RWPE1 (cell line): ENCODE measurements at regions not wholly inside any gene's neighbourhood (a gene's known extent, or its start where the extent isn't known, plus 50 kb on each side); places are given as distances from the start of the nearest gene placed in this dataset.

Experiments used
- CTCF ChIA-PET: fragments of 350-600 bp; sonication (Branson Sonifier 250); formaldehyde crosslinking; extraction: SDS; loops from one replicate; lab custom pipeline; 2021; lab: Yijun Ruan, JAX
- POLR2A ChIA-PET: fragments of 400-600 bp; formaldehyde crosslinking; extraction: SDS; loops from one replicate; lab custom pipeline; 2020; ENCODE audit warnings: antibody characterized with exemption; ENCODE audit not compliant: low non-redundant PET; lab: Yijun Ruan, JAX
- DNase-seq: peaks from one replicate; pipeline ENCODE4 v3.0.0; 2012; ENCODE audit warnings: low spot score
- H3K27ac ChIP-seq: fragments of 450-650 bp; 2 replicates; pipeline ENCODE4 v1.5.1; 2017
- TF ChIP-seq, protein P1 (sequence below): fragments of 450-650 bp; conservative IDR thresholded peaks from 2 replicates; pipeline ENCODE4 v1.5.1; 2017; ENCODE audit warnings: low read depth, mild to moderate bottlenecking

DNA sequence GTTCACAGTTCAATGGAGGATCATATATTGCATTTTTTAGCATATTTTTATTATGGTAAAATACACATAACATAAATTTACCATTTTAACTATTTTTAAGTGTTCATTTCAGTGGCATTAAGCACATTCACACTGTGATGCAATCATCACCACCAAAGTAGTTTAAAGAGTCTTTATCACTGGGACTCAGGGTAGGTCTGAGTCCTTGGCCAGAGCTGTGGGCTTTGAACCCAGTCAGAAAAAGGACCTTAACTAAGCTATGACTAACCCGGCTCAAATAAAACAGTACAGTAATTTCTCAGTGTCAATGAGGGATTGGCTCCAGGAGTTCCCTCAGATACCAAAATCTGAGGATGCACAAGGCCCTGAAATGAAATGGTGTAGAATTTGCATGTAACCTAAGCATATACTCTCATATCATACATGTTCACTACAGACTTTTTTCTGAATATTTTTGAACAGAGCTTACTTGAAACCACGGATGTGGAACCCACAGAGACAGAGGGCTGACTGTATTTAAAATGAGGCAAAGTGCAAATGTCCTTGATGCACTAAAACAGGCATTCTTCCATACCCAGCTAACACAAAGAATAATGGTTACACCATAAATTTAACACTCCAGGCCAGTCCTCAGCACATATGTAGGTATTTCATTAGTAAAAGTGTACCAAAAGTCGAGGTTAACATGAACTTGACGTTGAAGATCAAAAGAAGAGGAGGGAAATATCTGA lies 246.2 kb downstream of the LNPK start:
- TF ChIP-seq, protein P1, sequence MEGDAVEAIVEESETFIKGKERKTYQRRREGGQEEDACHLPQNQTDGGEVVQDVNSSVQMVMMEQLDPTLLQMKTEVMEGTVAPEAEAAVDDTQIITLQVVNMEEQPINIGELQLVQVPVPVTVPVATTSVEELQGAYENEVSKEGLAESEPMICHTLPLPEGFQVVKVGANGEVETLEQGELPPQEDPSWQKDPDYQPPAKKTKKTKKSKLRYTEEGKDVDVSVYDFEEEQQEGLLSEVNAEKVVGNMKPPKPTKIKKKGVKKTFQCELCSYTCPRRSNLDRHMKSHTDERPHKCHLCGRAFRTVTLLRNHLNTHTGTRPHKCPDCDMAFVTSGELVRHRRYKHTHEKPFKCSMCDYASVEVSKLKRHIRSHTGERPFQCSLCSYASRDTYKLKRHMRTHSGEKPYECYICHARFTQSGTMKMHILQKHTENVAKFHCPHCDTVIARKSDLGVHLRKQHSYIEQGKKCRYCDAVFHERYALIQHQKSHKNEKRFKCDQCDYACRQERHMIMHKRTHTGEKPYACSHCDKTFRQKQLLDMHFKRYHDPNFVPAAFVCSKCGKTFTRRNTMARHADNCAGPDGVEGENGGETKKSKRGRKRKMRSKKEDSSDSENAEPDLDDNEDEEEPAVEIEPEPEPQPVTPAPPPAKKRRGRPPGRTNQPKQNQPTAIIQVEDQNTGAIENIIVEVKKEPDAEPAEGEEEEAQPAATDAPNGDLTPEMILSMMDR = no peak
- no peak for DNase-seq
- H3K27ac ChIP-seq = no peak overlapping the region
- ChIA-PET POLR2A (no interaction called here), CTCF (interaction anchor here (0.6 kb wide), 1 partner anchor 26 kb away, joined by 4 read pairs; no protein-coding TSS in a partner anchor)

DNA sequence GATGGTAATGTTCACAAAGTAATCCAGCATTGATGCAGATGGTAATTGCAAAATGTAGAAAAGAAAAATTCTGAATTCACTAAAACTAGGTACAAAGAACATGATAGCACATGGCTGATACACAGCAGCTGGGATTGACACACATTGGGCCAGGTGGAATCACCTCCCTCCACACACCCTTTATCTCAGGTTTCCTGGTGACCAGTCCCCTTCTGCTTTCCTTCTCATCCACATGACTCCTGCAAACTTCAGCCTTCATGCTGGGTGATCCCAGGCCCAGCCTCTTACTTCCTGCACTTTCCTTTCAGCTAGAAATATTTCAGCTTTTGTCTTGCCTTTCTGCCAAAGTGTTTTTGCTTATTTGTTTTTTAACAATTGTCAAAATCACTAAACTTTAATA lies 246.9 kb downstream of the LNPK start:
- POLR2A ChIA-PET = no interaction called here
- CTCF ChIA-PET = no interaction called here
- TF ChIP-seq, protein P1 = no peak
- no peak overlapping the region for H3K27ac ChIP-seq
- no peak for DNase-seq

DNA sequence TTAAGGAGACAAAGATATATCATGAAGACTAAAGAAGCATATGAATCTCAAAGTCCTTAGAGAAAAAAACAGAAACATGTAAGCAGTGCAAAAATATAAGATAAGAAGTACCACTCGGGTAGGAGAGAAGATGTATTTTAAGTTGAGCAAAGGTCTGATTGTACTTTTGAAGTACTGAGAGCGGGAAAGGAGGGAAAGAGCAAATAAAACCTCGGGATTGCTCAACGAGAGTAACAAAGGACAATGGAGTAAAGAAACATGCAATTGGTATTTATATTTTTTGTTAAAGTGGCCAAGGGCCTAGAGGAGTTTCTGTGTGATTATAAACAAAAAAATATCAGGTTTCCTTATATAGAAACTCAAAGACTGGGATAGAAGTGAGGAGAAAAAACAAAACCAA lies 251.9 kb downstream of the LNPK start:
- ChIA-PET CTCF (no interaction called here), POLR2A (no interaction called here)
- TF ChIP-seq, protein P1 = no peak
- no peak overlapping the region for H3K27ac ChIP-seq
- no peak for DNase-seq

DNA sequence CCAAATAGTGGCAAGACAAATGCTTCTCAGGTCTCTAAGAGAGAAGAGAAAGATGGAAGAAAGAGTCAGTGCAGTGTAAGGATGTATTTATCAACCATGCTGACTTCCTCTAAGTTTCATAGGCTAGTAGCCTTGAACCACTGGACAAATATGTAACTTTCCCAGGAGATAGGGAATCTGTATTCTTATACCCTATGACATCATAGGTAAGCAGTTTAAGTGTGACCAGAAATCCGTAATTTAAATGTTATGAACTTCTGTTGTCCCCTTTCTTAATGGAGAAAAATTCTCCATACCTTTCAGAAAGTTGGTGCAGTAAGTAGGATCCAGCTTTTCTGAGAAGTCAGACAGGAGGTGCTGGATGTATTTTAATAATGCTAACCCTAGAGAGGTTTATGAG lies 256.2 kb downstream of the LNPK start:
- ChIA-PET POLR2A (no interaction called here), CTCF (no interaction called here)
- TF ChIP-seq, protein P1 = no peak
- no peak for DNase-seq
- H3K27ac ChIP-seq = no peak overlapping the region

DNA sequence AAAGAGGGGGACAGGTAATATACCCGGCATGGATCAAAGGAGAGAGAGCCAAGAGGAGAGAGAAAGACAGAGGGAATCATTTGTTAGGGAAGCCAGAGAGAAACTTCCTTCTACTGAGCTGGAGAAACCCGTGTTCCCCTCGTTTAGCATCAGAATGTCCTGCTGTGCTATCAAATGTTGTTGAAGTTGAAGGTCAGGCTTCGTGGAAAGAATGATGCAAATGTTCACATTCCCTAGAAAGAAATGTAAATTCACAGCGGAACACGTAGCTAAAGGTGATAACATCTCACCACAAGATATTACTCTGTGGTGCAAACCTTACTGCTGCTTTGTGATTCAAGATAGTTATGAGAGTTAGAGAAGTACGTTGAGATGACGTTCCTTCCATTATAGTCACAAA lies 258.1 kb downstream of the LNPK start:
- no peak overlapping the region for H3K27ac ChIP-seq
- DNase-seq = no peak
- TF ChIP-seq, protein P1 = no peak
- CTCF ChIA-PET = no interaction called here
- POLR2A ChIA-PET = no interaction called here

DNA sequence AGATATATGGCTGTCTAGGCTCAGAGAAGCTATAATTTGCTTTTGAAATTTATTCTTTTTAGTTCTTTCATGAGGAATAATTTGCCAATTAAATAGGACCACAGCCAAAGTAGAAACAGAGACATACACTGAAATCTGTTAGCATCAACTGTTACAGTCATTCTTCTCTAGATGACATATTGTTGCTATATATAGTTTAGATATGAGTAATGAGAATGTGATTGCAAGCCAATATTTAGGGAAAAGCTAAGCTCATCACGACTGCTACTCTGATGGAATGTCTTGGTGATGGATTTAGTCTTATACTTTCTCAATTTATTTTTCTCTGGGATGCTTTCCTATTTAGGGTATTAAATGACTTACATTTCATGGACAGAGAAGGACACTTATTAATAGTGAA lies 259.1 kb downstream of the LNPK start:
- CTCF ChIA-PET = no interaction called here
- TF ChIP-seq, protein P1 = no peak

More for the DNA sequence above, 259.1 kb downstream of the LNPK start:
- no peak overlapping the region for H3K27ac ChIP-seq
- POLR2A ChIA-PET = no interaction called here
- no peak for DNase-seq
